Tibial nerve (tissue), 4 donors: ENCODE measurements at regions not wholly inside any gene's neighbourhood (a gene's known extent, or its start where the extent isn't known, plus 50 kb on each side); places are given as distances from the start of the nearest gene placed in this dataset.

Experiments used
- EP300 ChIP-seq, 2 donors: sonication (generic); formaldehyde crosslinking; IDR thresholded peaks; one replicate each; pipeline ENCODE4 v1.6.1; 2017; ENCODE audit warnings: antibody characterized with exemption in 2 of 2, mild to moderate bottlenecking in 1 of 2
- TF ChIP-seq, protein P1 (sequence below), 5 experiments: fragments of 200-600 bp in 3 of 5; fragments of 450-650 bp in 2 of 5; sonication (generic) in 3 of 5; IDR thresholded peaks; one replicate each; pipeline ENCODE4 v1.5.1; 2016 to 2019; ENCODE audit warnings: antibody characterized with exemption in 5 of 5, mild to moderate bottlenecking in 3 of 5, moderate library complexity in 2 of 5

DNA sequence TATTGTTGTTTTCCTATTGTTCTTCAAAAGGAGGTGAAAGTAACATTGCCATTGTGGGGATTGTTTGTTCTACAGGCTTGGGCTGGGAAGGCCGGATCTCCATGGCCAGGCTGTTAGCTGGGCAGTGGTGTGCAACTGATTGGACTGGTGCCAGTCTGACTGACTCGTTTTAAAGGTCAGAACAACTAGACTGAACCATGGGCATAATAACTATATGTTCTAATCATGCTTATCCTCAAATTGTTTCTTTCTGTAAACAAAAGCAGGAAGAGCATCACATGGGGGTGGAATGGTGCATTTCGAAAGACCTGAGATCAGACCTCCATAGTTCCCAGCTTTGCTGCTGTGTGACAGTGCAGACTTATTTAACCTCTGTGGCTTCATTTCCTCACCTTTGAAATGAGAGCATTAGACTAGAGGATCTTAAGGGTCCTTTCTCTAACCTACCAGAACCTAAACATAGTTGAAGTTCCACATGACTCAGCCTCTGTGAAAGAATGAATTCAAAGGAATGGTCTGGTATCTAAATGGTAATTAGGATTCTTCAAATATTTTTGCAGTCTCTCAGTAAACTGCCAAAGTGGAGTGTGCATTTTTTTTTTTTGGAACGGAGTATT, 66.7 kb upstream of the PGRMC2 start:
- peak in 1 of 2 donors; percentile 6 for TF ChIP-seq EP300 (IDR thresholded peaks at IDR 0.05)
- TF ChIP-seq, protein P1, sequence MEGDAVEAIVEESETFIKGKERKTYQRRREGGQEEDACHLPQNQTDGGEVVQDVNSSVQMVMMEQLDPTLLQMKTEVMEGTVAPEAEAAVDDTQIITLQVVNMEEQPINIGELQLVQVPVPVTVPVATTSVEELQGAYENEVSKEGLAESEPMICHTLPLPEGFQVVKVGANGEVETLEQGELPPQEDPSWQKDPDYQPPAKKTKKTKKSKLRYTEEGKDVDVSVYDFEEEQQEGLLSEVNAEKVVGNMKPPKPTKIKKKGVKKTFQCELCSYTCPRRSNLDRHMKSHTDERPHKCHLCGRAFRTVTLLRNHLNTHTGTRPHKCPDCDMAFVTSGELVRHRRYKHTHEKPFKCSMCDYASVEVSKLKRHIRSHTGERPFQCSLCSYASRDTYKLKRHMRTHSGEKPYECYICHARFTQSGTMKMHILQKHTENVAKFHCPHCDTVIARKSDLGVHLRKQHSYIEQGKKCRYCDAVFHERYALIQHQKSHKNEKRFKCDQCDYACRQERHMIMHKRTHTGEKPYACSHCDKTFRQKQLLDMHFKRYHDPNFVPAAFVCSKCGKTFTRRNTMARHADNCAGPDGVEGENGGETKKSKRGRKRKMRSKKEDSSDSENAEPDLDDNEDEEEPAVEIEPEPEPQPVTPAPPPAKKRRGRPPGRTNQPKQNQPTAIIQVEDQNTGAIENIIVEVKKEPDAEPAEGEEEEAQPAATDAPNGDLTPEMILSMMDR (IDR thresholded peaks at IDR 0.05) = no peak
